Karpas-422 (cell line): ENCODE measurements at regions not wholly inside any gene's neighbourhood (a gene's known extent, or its start where the extent isn't known, plus 50 kb on each side); places are given as distances from the start of the nearest gene placed in this dataset.

Experiments used
- DNase-seq: peaks from one replicate; pipeline ENCODE4 v3.0.0-alpha.2; 2015
- H2AFZ ChIP-seq: fragments of 200-600 bp; sonication (generic); 2 replicates; pipeline ENCODE4 v1.6.1; 2014; ENCODE audit warnings: antibody characterized with exemption, low read length, mixed read lengths
- H3K27ac ChIP-seq: fragments of 200-600 bp; sonication (generic); 2 replicates; pipeline ENCODE4 v1.5.1; 2014; ENCODE audit warnings: mild to moderate bottlenecking, low read length, moderate library complexity
- H3K27me3 ChIP-seq: fragments of 200-600 bp; sonication (generic); 2 replicates; pipeline ENCODE4 v1.6.1; 2014; ENCODE audit warnings: low read length, mixed read lengths
- H3K36me3 ChIP-seq: fragments of 200-600 bp; sonication (generic); 2 replicates; pipeline ENCODE4 v1.6.1; 2014; ENCODE audit warnings: low read length, mixed read lengths; ENCODE audit not compliant: insufficient read depth
- H3K4me1 ChIP-seq: fragments of 200-600 bp; sonication (generic); 2 replicates; pipeline ENCODE4 v1.6.1; 2014; ENCODE audit warnings: mild to moderate bottlenecking, low read length, mixed read lengths
- H3K4me2 ChIP-seq: fragments of 200-600 bp; sonication (generic); 2 replicates; pipeline ENCODE4 v1.6.1; 2014; ENCODE audit warnings: low read length, low read depth, mild to moderate bottlenecking; ENCODE audit not compliant: poor library complexity, severe bottlenecking
- H3K4me3 ChIP-seq: fragments of 200-600 bp; sonication (generic); 2 replicates; pipeline ENCODE4 v1.5.1; 2014; ENCODE audit warnings: mild to moderate bottlenecking, antibody characterized with exemption, low read length, mixed read lengths
- H3K79me2 ChIP-seq: fragments of 200-600 bp; sonication (generic); 2 replicates; pipeline ENCODE4 v1.6.1; 2014; ENCODE audit warnings: mild to moderate bottlenecking, low read length, mixed read lengths
- H3K9ac ChIP-seq: fragments of 200-600 bp; sonication (generic); 2 replicates; pipeline ENCODE4 v1.6.0; 2014; ENCODE audit warnings: low read length
- H3K9me2 ChIP-seq: fragments of 200-600 bp; sonication (generic), shearing (Covaris generic); replicated peaks from 2 replicates; pipeline ENCODE4 v1.6.0; 2014; ENCODE audit warnings: mild to moderate bottlenecking, low read length, moderate library complexity; ENCODE audit not compliant: insufficient read depth
- H3K9me3 ChIP-seq: fragments of 300-700, 200-600 bp; sonication (generic); 2 replicates; pipeline ENCODE4 v1.6.1; 2014; ENCODE audit warnings: low read length, mixed read lengths
- H4K20me1 ChIP-seq: fragments of 200-600 bp; sonication (generic); 2 replicates; pipeline ENCODE4 v1.6.1; 2014; ENCODE audit warnings: mild to moderate bottlenecking, antibody characterized with exemption, low read length, low read depth; ENCODE audit not compliant: insufficient read depth

DNA sequence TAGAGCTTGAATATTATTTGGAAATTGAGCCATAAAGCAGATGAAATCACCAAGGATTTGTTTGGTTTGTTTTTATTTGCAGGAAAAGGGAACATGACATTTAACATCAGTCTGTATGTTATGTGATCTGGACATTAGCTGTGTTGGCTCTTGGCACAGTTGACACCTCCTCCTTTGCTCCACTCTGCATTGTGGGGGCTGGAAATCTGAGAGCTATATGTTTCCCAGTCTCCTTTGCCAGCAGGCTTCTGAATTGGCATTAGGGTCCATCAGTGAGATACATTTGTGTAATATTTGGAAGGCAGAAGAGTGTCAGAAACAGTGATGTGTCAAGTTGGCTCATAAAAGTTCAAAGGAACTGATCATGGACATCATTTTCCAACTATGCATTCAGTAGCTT is 322.1 kb upstream of the ATP2B1 start:
- Histone ChIP-seq H3K79me2 (no peaks in the 10 kb centered on the region), H2AFZ (no peak overlapping the region), H3K27ac (no peak overlapping the region), H4K20me1 (no peaks in the 10 kb centered on the region), H3K4me1 (no peaks in the 10 kb centered on the region), H3K36me3 (no peaks in the 10 kb centered on the region), H3K27me3 (no peaks in the 10 kb centered on the region), H3K4me2 (no peak overlapping the region), H3K4me3 (no peak overlapping the region), H3K9ac (no peak overlapping the region), H3K9me3 (no peaks in the 10 kb centered on the region), H3K9me2 (no peaks in the 10 kb centered on the region)
- no peak for DNase-seq

DNA sequence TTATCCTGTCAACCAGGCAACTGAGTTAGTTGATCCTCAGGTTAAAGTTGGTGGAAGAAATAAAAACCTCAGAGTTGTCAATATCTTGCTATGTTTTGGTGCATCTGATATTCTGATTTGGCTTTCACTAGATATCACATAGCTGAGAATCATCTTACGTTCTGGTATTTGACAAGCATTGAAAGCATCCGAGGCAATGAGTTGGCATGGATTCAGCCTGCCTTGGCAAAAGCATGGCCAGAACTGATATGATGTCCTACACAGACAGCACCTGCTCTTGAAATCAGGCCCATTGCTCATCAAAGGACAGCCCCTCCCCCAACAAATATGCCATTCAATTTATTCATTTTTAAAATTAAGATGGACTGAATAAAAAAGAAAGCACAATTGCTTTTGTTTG is 320.7 kb upstream of the ATP2B1 start:
- Histone ChIP-seq H3K9me3 (no peaks in the 10 kb centered on the region), H3K9me2 (no peaks in the 10 kb centered on the region), H3K36me3 (no peaks in the 10 kb centered on the region), H3K27me3 (no peaks in the 10 kb centered on the region), H3K27ac (no peak overlapping the region), H2AFZ (no peak overlapping the region), H3K4me2 (no peak overlapping the region), H4K20me1 (no peaks in the 10 kb centered on the region), H3K79me2 (no peaks in the 10 kb centered on the region), H3K9ac (no peak overlapping the region), H3K4me1 (no peaks in the 10 kb centered on the region), H3K4me3 (no peak overlapping the region)
- DNase-seq, result no peak

DNA sequence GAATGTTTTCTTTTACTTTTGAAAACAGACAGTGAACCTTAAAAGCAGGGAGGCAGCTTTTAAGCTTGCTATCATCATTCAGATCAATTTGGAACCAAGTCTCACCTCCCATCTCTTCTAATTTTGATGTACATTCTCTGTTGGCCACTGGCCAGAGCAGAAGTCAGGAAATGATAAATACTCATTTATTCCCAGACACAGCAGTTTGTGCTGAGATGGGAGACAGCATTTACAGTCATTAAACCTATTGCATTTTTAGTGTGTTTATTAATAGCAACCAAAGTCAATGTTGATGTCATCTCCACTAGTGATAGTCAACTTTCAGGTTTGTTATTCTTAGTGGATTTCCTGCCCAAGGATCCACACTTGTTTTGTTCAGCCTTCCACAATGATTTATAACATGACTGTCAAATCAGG is 320.0 kb upstream of the ATP2B1 start:
- H3K27ac ChIP-seq, result no peak overlapping the region

DNA sequence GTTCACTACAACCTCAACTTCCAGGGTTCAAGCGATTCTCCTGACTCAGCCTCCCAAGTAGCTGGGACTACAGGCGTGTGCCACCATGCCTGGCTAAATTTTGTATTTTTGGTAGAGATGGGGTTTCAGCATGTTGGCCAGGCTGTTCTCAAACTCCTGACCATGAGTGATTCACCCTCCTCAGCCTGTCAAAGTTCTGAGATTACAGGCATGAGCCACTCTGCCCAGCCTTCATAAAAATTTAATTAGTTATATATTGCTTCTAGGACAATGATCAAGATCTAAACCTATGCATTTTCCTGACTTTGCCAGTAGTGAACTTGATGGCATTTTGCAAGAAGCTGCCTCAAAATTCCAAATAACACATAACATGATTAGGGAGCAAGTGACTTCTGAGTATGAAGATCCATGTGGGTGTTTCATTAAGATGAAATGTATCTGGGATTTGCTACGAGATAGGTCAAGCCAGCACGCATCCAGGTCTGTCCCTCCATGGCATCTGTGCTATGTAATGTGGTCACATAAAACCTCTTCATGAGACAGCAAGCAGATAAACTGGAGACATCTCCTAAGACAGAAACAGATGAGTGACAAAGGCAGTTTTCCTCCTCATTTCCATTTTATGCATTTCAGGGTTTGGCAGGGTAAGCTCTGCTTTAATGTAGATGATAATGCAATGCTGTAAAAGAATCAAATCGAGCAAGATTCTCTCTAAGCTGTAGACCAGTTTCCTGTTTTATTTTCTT is 319.4 kb upstream of the ATP2B1 start:
- H3K9ac ChIP-seq, result no peak overlapping the region
- H3K4me2 ChIP-seq, result no peak overlapping the region
- H3K27me3 ChIP-seq, result no peaks in the 10 kb centered on the region
- DNase-seq, result no peak
- no peaks in the 10 kb centered on the region for H4K20me1 ChIP-seq
- H3K4me1 ChIP-seq, result no peaks in the 10 kb centered on the region
- H3K27ac ChIP-seq, result no peak overlapping the region
- no peak overlapping the region for H3K4me3 ChIP-seq
- no peaks in the 10 kb centered on the region for H3K9me2 ChIP-seq
- H3K79me2 ChIP-seq, result no peaks in the 10 kb centered on the region
- H3K36me3 ChIP-seq, result no peaks in the 10 kb centered on the region
- H2AFZ ChIP-seq, result no peak overlapping the region
- no peaks in the 10 kb centered on the region for H3K9me3 ChIP-seq

More for the DNA sequence above, 320.0 kb upstream of the ATP2B1 start:
- no peaks in the 10 kb centered on the region for H3K79me2 ChIP-seq
- no peaks in the 10 kb centered on the region for H3K36me3 ChIP-seq
- H3K9me3 ChIP-seq, result no peaks in the 10 kb centered on the region
- no peaks in the 10 kb centered on the region for H3K27me3 ChIP-seq
- DNase-seq, result no peak
- H4K20me1 ChIP-seq, result no peaks in the 10 kb centered on the region
- no peak overlapping the region for H3K4me3 ChIP-seq
- no peak overlapping the region for H3K4me2 ChIP-seq
- H2AFZ ChIP-seq, result no peak overlapping the region
- no peaks in the 10 kb centered on the region for H3K9me2 ChIP-seq
- no peak overlapping the region for H3K9ac ChIP-seq
- H3K4me1 ChIP-seq, result no peaks in the 10 kb centered on the region

GRCh38 chr12:90027041-90027440 is 318.4 kb upstream of the ATP2B1 start:
- H3K4me1 ChIP-seq, result no peaks in the 10 kb centered on the region
- no peaks in the 10 kb centered on the region for H3K9me2 ChIP-seq
- no peak overlapping the region for H3K9ac ChIP-seq
- no peak overlapping the region for H3K27ac ChIP-seq
- DNase-seq, result no peak
- H3K79me2 ChIP-seq, result no peaks in the 10 kb centered on the region
- H3K36me3 ChIP-seq, result no peaks in the 10 kb centered on the region
- H3K9me3 ChIP-seq, result no peaks in the 10 kb centered on the region
- H3K4me3 ChIP-seq, result no peak overlapping the region
- H4K20me1 ChIP-seq, result no peaks in the 10 kb centered on the region
- H2AFZ ChIP-seq, result no peak overlapping the region
- no peak overlapping the region for H3K4me2 ChIP-seq
- H3K27me3 ChIP-seq, result no peaks in the 10 kb centered on the region

DNA sequence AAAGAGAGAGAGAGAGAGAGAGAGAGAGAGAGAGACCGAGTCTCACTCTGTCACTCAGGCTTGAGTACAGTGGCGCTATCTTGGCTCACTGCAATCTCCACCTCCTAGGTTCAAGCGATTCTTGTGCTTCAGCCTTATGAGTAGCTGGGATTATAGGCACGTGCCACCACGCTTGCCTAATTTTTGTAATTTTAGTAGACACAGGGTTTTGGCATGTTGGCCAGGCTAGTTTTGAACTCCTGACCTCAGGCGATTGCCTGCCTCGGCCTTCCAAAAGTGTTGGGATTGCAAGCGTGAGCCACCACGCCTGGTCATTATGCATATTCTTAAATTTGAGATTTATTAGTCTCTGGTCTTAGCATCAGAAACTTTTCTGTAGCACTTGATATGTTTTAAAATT is 317.9 kb upstream of the ATP2B1 start:
- no peak overlapping the region for H3K4me3 ChIP-seq
- H3K4me2 ChIP-seq, result no peak overlapping the region
- no peak overlapping the region for H3K27ac ChIP-seq
- H3K36me3 ChIP-seq, result no peaks in the 10 kb centered on the region
- H3K27me3 ChIP-seq, result no peaks in the 10 kb centered on the region
- H3K9me2 ChIP-seq, result no peaks in the 10 kb centered on the region
- DNase-seq, result no peak
- H3K9ac ChIP-seq, result no peak overlapping the region
- H3K9me3 ChIP-seq, result no peaks in the 10 kb centered on the region
- H3K79me2 ChIP-seq, result no peaks in the 10 kb centered on the region
- H3K4me1 ChIP-seq, result no peaks in the 10 kb centered on the region
- H4K20me1 ChIP-seq, result no peaks in the 10 kb centered on the region
- H2AFZ ChIP-seq, result no peak overlapping the region

DNA sequence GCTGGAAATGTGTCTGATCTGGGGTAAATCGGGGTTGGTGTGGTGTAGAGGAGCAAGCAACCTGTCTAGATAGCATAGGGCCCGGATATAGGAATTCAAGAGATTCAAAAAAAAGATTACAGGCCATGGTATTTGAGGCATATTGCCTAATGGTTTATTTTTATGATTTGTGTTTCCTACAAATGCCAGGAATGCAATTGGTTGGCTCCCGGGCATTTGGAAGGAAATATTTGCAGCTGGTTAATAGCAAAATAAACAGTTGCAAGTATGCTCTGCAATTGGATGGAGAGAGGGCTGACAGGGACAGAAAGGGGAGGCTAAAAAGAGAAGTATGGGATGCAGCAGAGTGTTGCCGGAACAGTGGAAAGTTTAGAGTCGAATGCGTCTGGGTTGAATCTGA is 315.6 kb upstream of the ATP2B1 start:
- no peaks in the 10 kb centered on the region for H3K9me3 ChIP-seq
- H3K36me3 ChIP-seq, result no peaks in the 10 kb centered on the region
- no peak overlapping the region for H3K4me3 ChIP-seq

DNA sequence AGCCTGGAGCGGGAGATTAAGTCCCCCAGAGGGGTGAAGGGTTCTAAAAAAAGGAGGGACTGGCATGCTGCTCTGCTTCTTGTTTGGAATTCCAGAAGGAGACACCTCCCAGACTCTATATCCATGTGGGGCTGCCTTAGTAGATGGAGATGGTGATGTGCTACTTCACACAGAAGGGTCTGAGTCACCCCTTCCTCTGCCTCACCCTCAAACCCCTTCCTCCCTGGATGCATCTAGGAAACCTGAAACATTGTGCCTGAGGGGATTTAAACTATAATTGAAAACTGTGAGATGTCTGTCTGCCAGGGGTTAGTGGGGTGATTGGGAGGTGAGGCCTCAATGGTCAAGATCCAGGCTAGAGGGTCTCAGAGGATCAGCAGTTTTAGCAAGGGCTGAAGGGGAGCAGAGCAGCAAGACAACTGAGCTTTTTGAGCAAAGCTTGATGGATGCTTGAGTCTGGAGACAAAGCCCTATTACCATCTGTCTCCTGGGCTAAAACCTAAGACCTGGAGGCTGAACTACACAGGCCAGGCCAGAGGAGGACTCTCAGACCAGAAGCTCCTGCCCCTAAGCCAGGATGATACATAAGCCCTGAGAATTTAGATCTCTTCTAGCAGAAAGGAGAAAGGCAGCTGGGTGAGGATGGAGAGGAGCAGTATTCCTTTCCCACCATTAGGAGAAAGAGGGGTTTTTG is 314.7 kb upstream of the ATP2B1 start:
- no peaks in the 10 kb centered on the region for H4K20me1 ChIP-seq

More for the DNA sequence above, 315.6 kb upstream of the ATP2B1 start:
- no peaks in the 10 kb centered on the region for H3K27me3 ChIP-seq
- H3K79me2 ChIP-seq, result no peaks in the 10 kb centered on the region
- H3K9ac ChIP-seq, result no peak overlapping the region
- no peaks in the 10 kb centered on the region for H4K20me1 ChIP-seq
- H3K9me2 ChIP-seq, result no peaks in the 10 kb centered on the region
- DNase-seq, result no peak
- H3K4me2 ChIP-seq, result no peak overlapping the region
- no peak overlapping the region for H3K27ac ChIP-seq
- no peak overlapping the region for H2AFZ ChIP-seq
- no peaks in the 10 kb centered on the region for H3K4me1 ChIP-seq

More for the DNA sequence above, 314.7 kb upstream of the ATP2B1 start:
- Histone ChIP-seq H3K9me3 (no peaks in the 10 kb centered on the region), H3K4me2 (no peak overlapping the region), H3K4me1 (no peaks in the 10 kb centered on the region), H3K27ac (no peak overlapping the region), H3K9ac (no peak overlapping the region), H3K27me3 (no peaks in the 10 kb centered on the region), H3K79me2 (no peaks in the 10 kb centered on the region), H3K36me3 (no peaks in the 10 kb centered on the region), H3K4me3 (no peak overlapping the region), H2AFZ (no peak overlapping the region), H3K9me2 (no peaks in the 10 kb centered on the region)
- DNase-seq, result no peak
